ENCODE measurements at regions not wholly inside any gene's neighbourhood (a gene's known extent, or its start where the extent isn't known, plus 50 kb on each side); places are given as distances from the start of the nearest gene placed in this dataset.

DNA sequence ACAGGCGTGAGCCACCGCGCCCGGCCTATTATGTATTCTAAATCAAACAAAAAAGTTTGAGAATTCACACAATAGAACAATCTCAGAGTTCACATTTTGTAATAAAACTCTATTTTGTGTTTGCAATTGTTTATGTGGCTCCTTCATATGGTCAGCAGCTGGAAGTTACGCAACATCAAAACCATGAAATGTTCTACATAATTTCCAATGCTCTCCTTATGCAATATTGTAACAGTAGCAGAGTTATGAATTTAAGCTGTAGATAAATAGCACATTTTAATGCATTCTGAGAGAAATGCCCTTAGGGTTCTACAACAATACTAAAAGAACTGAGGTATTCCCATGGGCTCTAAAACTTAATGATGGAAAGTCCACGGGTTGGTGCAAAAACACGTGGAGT, 62.3 kb upstream of the COL11A1 start:
- Histone ChIP-seq H3K36me3 (no peaks in the 10 kb centered on the region), H3K27me3 (no peaks in the 10 kb centered on the region), H3K9me3 (no peaks in the 10 kb centered on the region), H3K4me3 (no peak overlapping the region), H3K4me1 (no peaks in the 10 kb centered on the region), H3K27ac (no peak overlapping the region)
- no peak for TF ChIP-seq POLR2A (IDR thresholded peaks at IDR 0.05)
- TF ChIP-seq, protein P1, sequence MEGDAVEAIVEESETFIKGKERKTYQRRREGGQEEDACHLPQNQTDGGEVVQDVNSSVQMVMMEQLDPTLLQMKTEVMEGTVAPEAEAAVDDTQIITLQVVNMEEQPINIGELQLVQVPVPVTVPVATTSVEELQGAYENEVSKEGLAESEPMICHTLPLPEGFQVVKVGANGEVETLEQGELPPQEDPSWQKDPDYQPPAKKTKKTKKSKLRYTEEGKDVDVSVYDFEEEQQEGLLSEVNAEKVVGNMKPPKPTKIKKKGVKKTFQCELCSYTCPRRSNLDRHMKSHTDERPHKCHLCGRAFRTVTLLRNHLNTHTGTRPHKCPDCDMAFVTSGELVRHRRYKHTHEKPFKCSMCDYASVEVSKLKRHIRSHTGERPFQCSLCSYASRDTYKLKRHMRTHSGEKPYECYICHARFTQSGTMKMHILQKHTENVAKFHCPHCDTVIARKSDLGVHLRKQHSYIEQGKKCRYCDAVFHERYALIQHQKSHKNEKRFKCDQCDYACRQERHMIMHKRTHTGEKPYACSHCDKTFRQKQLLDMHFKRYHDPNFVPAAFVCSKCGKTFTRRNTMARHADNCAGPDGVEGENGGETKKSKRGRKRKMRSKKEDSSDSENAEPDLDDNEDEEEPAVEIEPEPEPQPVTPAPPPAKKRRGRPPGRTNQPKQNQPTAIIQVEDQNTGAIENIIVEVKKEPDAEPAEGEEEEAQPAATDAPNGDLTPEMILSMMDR (IDR thresholded peaks at IDR 0.05), result no peak
- intact Hi-C loops (cut with DNase I), result no loop called here
- DNase-seq, result no peak
- WGBS, 2 donors, result 87 to 93% methylated on average over 7 of the region's 7 CpGs

DNA sequence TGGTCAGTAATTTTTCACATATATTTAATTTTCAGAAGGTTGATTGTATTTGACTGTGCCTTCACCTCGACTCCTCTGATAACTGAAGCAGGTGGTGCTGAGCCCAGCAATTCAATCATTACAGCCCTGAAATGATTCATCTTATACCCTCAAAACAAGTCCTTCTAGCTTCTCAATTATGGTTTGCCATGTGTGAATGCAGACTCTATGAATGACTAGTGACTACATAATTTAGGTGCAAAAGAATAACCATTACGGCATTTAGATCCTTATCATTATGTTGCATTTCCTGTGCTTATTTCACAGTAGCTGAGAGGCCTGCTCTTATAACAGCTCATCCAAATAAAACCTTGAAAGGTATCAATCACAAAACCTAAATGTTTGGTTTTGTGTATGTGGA, 54.0 kb upstream of the COL11A1 start:
- Histone ChIP-seq H3K27ac (no peak overlapping the region), H3K27me3 (no peaks in the 10 kb centered on the region), H3K4me1 (no peaks in the 10 kb centered on the region), H3K36me3 (no peaks in the 10 kb centered on the region), H3K4me3 (no peak overlapping the region), H3K9me3 (no peaks in the 10 kb centered on the region)
- intact Hi-C loops (cut with DNase I), result no loop called here
- DNase-seq, result no peak
- WGBS, 2 donors, result 75 to 79% methylated on average over 2 of the region's 2 CpGs
- TF ChIP-seq POLR2A (IDR thresholded peaks at IDR 0.05), result no peak
- TF ChIP-seq, protein P1 (IDR thresholded peaks at IDR 0.05), result no peak

DNA sequence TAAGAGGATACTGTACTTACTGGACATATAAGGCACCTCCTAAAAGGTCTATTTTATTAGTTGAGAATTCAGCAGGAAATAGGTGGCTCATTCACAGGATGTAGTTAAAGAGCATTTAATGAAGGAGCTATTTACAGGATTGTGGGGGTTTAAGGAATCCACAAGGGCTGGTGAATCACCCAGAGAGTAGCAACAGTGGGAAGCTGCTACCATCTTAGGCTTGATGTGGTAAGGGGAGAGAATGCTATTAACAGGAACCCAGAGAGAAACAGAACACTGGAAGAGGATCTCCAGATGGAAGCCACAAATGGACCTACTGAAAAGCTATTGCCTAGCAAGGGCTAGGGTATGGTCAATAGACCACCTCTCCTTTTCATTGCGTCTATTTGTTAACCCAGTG, 52.0 kb upstream of the COL11A1 start:
- no peak overlapping the region for H3K4me3 ChIP-seq
- no peak for DNase-seq
- TF ChIP-seq, protein P1 (IDR thresholded peaks at IDR 0.05), result no peak
- no peak for TF ChIP-seq POLR2A (IDR thresholded peaks at IDR 0.05)
- WGBS, 2 donors, result 71 to 90% methylated on average over 1 of the region's 1 CpG
- intact Hi-C loops (cut with DNase I), result no loop called here
- no peaks in the 10 kb centered on the region for H3K4me1 ChIP-seq
- H3K36me3 ChIP-seq, result no peaks in the 10 kb centered on the region
- H3K9me3 ChIP-seq, result no peaks in the 10 kb centered on the region
- H3K27me3 ChIP-seq, result no peaks in the 10 kb centered on the region
- H3K27ac ChIP-seq, result no peak overlapping the region
